CD14-positive monocyte (primary cell): ENCODE measurements at regions not wholly inside any gene's neighbourhood (a gene's known extent, or its start where the extent isn't known, plus 50 kb on each side); places are given as distances from the start of the nearest gene placed in this dataset.
"Not testable (repeated sequence)": the region's sequence is repeated elsewhere in the genome, so short reads cannot be mapped to it uniquely, and the experiment has no call there.

Source experiments
- DNase-seq, 3 donors: peaks; one replicate each; pipeline ENCODE4 v3.0.0-alpha.2; 2011 to 2022
- H2AFZ ChIP-seq: 2 replicates; pipeline ENCODE4 v1.6.0; 2012; ENCODE audit warnings: mild to moderate bottlenecking, low read depth, low read length, inconsistent platforms; ENCODE audit not compliant: insufficient read depth, poor library complexity, severe bottlenecking
- H3K27ac ChIP-seq, 2 donors: 1 replicate in 1 of 2; 2 replicates in 1 of 2; pipeline ENCODE4 v1.5.1; 2012 to 2013; ENCODE audit warnings: low read length in 2 of 2, control low read depth in 1 of 2, inconsistent platforms in 1 of 2, low read depth in 1 of 2, mild to moderate bottlenecking in 1 of 2
- H3K27me3 ChIP-seq, 2 donors: one replicate each; pipeline versions ENCODE4 v1.6.0 to v1.6.1; 2011 to 2013; ENCODE audit warnings: low read length in 2 of 2; ENCODE audit not compliant: control insufficient read depth in 2 of 2, insufficient read depth in 2 of 2
- H3K36me3 ChIP-seq, 2 donors: replicated peaks in 1 of 2; 1 replicate in 1 of 2; 2 replicates in 1 of 2; pipeline versions ENCODE4 v1.5.1 to v1.6.1; 2012 to 2013; ENCODE audit warnings: low read length in 2 of 2, control low read depth in 1 of 2, inconsistent platforms in 1 of 2, mild to moderate bottlenecking in 1 of 2; ENCODE audit not compliant: insufficient read depth in 2 of 2, control insufficient read depth in 1 of 2
- H3K4me1 ChIP-seq, 2 donors: 1 replicate in 1 of 2; 2 replicates in 1 of 2; pipeline versions ENCODE4 v1.5.1 to v1.6.1; 2012 to 2013; ENCODE audit warnings: low read length in 2 of 2, control low read depth in 1 of 2, inconsistent platforms in 1 of 2, mild to moderate bottlenecking in 1 of 2, moderate library complexity in 1 of 2; ENCODE audit not compliant: insufficient read depth in 2 of 2, control insufficient read depth in 1 of 2
- H3K4me2 ChIP-seq: replicated peaks from 2 replicates; pipeline ENCODE3; 2012; ENCODE audit warnings: low read length, moderate library complexity, mild to moderate bottlenecking; ENCODE audit not compliant: poor library complexity, severe bottlenecking; ENCODE audit errors: extremely low read depth
- H3K4me3 ChIP-seq, 3 experiments: fragments of 200-600 bp in 1 of 3; sonication (generic) in 1 of 3; replicated peaks in 1 of 3; 1 replicate in 2 of 3; 2 replicates in 1 of 3; pipeline ENCODE4 v1.5.1; 2011 to 2013; ENCODE audit warnings: low read length in 3 of 3, mild to moderate bottlenecking in 3 of 3, control low read depth in 2 of 3, low read depth in 2 of 3, inconsistent platforms in 1 of 3, moderate library complexity in 1 of 3
- H3K79me2 ChIP-seq: 2 replicates; pipeline ENCODE4 v1.6.0; 2012; ENCODE audit warnings: mild to moderate bottlenecking, control low read depth, inconsistent platforms, low read length, moderate library complexity; ENCODE audit not compliant: insufficient read depth
- H3K9ac ChIP-seq: 2 replicates; pipeline ENCODE4 v1.6.0; 2017; ENCODE audit warnings: low read length, mild to moderate bottlenecking; ENCODE audit not compliant: insufficient read depth, poor library complexity, severe bottlenecking
- H3K9me3 ChIP-seq, 2 donors: replicated peaks in 1 of 2; 1 replicate in 1 of 2; 2 replicates in 1 of 2; pipeline versions ENCODE4 v1.5.1 to v1.6.1; 2012 to 2013; ENCODE audit warnings: low read length in 2 of 2, control low read depth in 1 of 2; ENCODE audit not compliant: control insufficient read depth in 1 of 2, insufficient read depth in 1 of 2
- H4K20me1 ChIP-seq: 2 replicates; pipeline ENCODE4 v1.6.0; 2012; ENCODE audit warnings: mild to moderate bottlenecking, low read length, control low read depth, moderate library complexity; ENCODE audit not compliant: insufficient read depth
- H3K27ac Mint-ChIP-seq, 7 donors: one replicate each; pipeline ENCODE4 v1.8.0; 2020; ENCODE audit warnings: mild to moderate bottlenecking in 7 of 7, mixed read lengths in 7 of 7, moderate library complexity in 6 of 7, inconsistent platforms in 2 of 7
- H3K27me3 Mint-ChIP-seq, 3 donors: one replicate each; pipeline ENCODE4 v1.8.0; 2021 to 2022; ENCODE audit warnings: low read depth in 3 of 3, mild to moderate bottlenecking in 3 of 3, mixed read lengths in 3 of 3, moderate library complexity in 3 of 3, inconsistent platforms in 1 of 3
- H3K36me3 Mint-ChIP-seq, 2 donors: one replicate each; pipeline ENCODE4 v1.8.0; 2020; ENCODE audit warnings: mixed read lengths in 2 of 2, inconsistent platforms in 1 of 2, mild to moderate bottlenecking in 1 of 2
- H3K4me1 Mint-ChIP-seq: one replicate; pipeline ENCODE4 v1.8.0; 2020; ENCODE audit warnings: mild to moderate bottlenecking, mixed read lengths
- H3K4me3 Mint-ChIP-seq, 2 donors: one replicate each; pipeline ENCODE4 v1.8.0; 2020; ENCODE audit warnings: mild to moderate bottlenecking in 2 of 2, mixed read lengths in 2 of 2, moderate library complexity in 1 of 2
- H3K9me3 Mint-ChIP-seq, 7 donors: one replicate each; pipeline ENCODE4 v1.8.0; 2020 to 2022; ENCODE audit warnings: mixed read lengths in 7 of 7, mild to moderate bottlenecking in 6 of 7, moderate library complexity in 6 of 7, inconsistent platforms in 2 of 7
- CTCF ChIP-seq: fragments of 200-600 bp; IDR thresholded peaks from one replicate; pipeline ENCODE4 v1.8.0; 2022; ENCODE audit warnings: antibody characterized with exemption, mild to moderate bottlenecking
- WGBS: methylation state at CpG from one replicate; pipeline ENCODE4 v1.1.5; 2013; ENCODE audit warnings: missing lambda C conversion rate; ENCODE audit not compliant: insufficient coverage; 5-methylcytosine and 5-hydroxymethylcytosine counted together
- intact Hi-C, 2 donors: fragments of 100-400 bp; cut with micrococcal nuclease; formaldehyde crosslinking; loops; one replicate each; pipeline versions ENCODE4 v1.15.0 to v1.15.1; 2023

GRCh38 chr22:34684278-34684677 lies 381.7 kb upstream of the ISX start:
- WGBS = 92% methylated on average over 5 of the region's 30 CpGs
- H3K9me3 ChIP-seq, H2AFZ ChIP-seq, H3K4me1 ChIP-seq, H4K20me1 ChIP-seq, H3K36me3 ChIP-seq, H3K27ac ChIP-seq, DNase-seq, intact Hi-C loops, H3K4me3 ChIP-seq, H3K27me3 ChIP-seq, H3K4me2 ChIP-seq, H3K79me2 ChIP-seq, H3K27me3 Mint-ChIP-seq, H3K36me3 Mint-ChIP-seq, H3K9ac ChIP-seq, H3K4me1 Mint-ChIP-seq, H3K27ac Mint-ChIP-seq, H3K4me3 Mint-ChIP-seq: not testable (repeated sequence)
- peaks cover 0 to 12% (median 6%) of the 10 kb centered on the region in 7 donors for H3K9me3 Mint-ChIP-seq

- Mint-ChIP-seq H3K4me3 (no peak overlapping the region), H3K36me3 (no peaks in the 10 kb centered on the region), H3K4me1 (no peaks in the 10 kb centered on the region), H3K9me3 (peaks cover 0 to 12% (median 4%) of the 10 kb centered on the region in 7 donors), H3K27ac (no peak overlapping the region), H3K27me3 (peaks cover 0 to 5% (median 0%) of the 10 kb centered on the region in 3 donors)
- Histone ChIP-seq H4K20me1 (no peaks in the 10 kb centered on the region), H3K4me2 (no peak overlapping the region), H2AFZ (no peak overlapping the region), H3K79me2 (no peaks in the 10 kb centered on the region), H3K9ac (no peak overlapping the region), H3K4me3 (no peak overlapping the region), H3K27ac (no peak overlapping the region), H3K27me3 (no peaks in the 10 kb centered on the region), H3K36me3 (no peaks in the 10 kb centered on the region), H3K4me1 (no peaks in the 10 kb centered on the region), H3K9me3 (no peaks in the 10 kb centered on the region)
- no peak for TF ChIP-seq CTCF
- no peak for DNase-seq
- 100% methylated on average over 1 of the region's 1 CpG for WGBS
- intact Hi-C loops = no loop called here
Observed at GRCh38 chr22:34687116-34687515, 378.8 kb upstream of the ISX start.
